Inflammatory macrophage treated with lipopolysaccharide for 4 hours (primary cell): ENCODE measurements at regions not wholly inside any gene's neighbourhood (a gene's known extent, or its start where the extent isn't known, plus 50 kb on each side); places are given as distances from the start of the nearest gene placed in this dataset.
A peak's percentile ranks its signal among the peaks of the same experiment; 100 is the strongest.

Source experiments
- DNase-seq: peaks from one replicate; pipeline ENCODE4 v3.0.0-alpha.2; 2020

GRCh38 chr10:60728056-60728455 lies 50.2 kb upstream of the CDK1 start:
- DNase-seq, result no peak

DNA sequence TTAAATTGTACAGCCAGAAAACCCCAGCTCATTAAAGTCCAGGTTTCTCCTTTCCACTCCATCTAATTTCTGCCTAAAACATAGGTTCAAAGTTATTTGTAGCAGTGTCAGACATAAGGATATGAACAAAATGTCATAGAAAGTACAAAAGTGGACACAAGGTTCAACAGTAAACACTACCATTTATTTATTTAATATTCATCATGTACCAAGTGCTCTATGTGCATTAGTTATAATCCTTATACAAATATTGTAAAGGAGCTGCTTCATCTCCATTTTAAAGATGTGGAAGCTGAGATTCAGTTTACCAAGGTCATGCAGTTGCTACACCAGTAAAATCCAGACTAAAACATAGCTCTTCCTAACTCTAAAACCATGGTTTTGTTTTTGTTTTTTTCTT lies 52.0 kb upstream of the CDK1 start:
- no peak for DNase-seq

DNA sequence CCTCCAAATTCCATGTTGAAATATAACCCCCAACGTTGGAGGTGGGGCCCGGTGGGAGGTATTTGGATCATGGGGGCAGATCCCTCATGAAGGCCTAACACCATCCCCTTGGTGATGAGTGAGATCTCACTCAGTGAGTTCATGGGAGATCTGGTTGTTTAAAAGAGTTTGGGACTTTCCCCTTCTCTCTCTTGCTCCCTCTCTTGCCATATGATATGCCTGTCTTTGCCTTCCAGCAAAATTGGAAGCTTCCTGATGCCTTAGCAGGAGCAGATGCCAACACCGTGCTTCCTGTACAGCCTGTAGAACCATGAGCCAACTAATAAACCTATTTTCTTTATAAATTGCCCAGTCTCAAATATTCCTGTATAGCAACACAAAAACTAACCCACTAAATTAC lies 55.7 kb upstream of the CDK1 start:
- no peak for DNase-seq

GRCh38 chr10:60719721-60720120 lies 58.6 kb upstream of the CDK1 start:
- DNase-seq, result no peak

DNA sequence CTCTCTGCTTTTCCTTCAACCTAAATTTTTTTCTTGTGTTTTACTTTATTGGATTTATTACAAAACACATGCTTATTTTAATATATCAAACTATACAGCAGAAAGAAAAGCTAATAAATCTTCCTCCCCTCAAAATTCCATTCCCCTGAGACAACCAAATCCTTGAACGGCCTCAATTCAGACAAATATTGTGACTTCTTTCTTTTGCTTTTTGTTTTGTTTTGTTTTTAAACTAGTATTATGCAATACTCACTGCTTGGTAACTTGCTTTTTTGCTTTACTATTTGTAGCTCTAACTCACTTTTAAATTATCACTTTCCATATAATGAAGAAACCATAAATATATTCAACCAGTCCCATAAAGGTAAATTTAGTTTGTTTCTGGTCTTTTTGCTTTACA lies 59.4 kb upstream of the CDK1 start:
- DNase-seq, result peak; percentile 19

DNA sequence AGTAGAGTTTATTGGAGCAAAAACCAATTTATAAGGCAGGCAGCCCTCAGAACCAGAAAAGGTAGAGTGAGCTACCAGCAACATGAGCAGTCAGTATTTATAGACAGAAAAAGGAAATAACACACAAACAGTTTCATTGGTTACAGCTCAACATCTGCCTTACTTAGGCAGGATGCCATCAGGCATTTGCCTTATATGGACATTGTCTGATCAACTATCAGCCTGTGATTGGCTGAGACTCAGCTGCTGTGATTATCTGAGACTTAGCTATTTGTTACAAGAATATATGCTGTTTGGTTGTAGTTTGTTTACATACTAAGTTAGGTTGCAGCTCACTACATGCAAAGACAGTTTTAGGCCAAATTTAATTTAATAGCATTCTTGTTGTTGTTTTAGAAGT lies 60.4 kb upstream of the CDK1 start:
- no peak for DNase-seq

- peak; percentile 12 for DNase-seq
Measured at GRCh38 chr10:60714233-60714632, 64.0 kb upstream of the CDK1 start.

GRCh38 chr10:60711496-60711895 lies 66.8 kb upstream of the CDK1 start:
- no peak for DNase-seq

DNA sequence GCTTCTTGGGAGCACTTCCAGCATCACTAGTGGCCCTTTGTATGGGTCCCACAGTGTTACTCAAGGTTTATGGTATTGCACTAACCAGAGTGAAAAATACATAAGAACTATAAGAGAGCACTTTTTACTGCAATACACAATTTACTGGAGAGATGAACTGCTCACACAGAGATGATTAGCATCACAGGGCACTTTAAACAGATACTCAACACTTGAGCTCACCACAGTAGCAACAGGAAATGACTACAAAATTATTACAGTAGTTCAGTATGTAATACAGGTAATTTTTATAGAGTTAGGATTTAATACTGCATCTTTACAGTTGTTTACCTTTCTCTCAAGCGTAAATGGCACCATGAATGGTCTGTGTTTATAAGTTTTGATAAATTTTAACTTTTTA lies 68.2 kb upstream of the CDK1 start:
- no peak for DNase-seq

GRCh38 chr10:60708666-60709065 lies 69.6 kb upstream of the CDK1 start:
- DNase-seq, result no peak

DNA sequence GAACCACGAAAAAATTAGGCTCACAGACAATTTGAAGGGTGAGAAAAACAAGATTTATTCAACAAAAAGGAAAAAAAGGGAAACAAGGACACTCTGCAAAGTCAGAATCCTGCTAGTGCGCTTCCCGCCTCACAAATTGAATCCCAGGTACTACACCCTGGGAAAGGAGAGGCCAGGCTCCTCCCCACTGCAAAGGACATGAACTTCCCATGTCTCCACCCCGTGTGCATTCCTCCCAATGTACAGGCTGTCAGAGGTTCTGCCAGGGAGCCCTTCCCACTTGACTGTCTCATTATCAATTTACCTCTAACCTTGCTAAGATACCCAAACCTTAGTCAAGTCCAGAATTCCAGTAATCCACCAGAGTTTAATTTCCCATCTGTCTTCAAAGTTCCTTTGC lies 70.4 kb upstream of the CDK1 start:
- no peak for DNase-seq

DNA sequence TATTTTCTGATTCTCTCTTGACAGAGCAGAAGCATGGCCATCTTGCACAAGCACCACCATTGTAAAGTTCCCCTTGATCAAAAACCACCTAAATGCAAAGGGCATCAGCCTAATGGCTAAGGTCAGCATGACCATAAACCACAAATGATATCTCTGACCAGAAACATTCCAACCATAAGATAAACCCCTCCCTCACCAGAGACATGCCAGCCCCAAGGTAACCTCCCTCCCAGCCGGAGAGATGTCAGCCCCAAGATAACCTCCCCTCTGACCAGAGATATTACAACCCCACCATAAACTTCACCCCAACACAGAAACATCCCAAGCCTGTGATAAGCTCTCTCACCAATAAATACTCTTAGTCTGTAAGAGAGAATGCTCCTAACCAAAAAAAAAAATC lies 72.1 kb upstream of the CDK1 start:
- DNase-seq, result no peak

- no peak for DNase-seq
Measured at GRCh38 chr10:60705376-60705775, 72.9 kb upstream of the CDK1 start.

DNA sequence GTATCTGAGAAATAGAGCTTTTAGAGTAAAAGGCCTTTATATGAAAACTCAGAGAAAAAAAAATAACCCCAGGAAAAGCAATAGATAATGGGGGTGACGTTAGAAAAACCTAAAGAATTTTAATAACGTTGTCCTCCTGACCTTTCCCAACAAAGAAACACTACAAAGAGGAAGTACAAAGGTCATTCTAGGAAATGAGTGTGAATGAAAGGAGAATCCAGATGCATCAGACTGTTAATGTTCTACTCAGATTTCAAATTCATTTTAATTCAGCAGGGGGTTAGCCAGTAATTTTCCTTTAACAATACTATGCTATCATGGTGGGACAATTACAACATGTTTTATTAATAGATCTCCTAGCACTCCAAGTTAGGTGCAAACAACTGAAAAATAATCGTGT lies 73.8 kb upstream of the CDK1 start:
- no peak for DNase-seq

- no peak for DNase-seq
Measured at GRCh38 chr10:60703266-60704041, 74.8 kb upstream of the CDK1 start.

GRCh38 chr10:60687679-60688078 lies 90.6 kb upstream of the CDK1 start:
- DNase-seq, result no peak

- DNase-seq, result no peak
Measured at GRCh38 chr10:60684091-60684490, 94.2 kb upstream of the CDK1 start.

DNA sequence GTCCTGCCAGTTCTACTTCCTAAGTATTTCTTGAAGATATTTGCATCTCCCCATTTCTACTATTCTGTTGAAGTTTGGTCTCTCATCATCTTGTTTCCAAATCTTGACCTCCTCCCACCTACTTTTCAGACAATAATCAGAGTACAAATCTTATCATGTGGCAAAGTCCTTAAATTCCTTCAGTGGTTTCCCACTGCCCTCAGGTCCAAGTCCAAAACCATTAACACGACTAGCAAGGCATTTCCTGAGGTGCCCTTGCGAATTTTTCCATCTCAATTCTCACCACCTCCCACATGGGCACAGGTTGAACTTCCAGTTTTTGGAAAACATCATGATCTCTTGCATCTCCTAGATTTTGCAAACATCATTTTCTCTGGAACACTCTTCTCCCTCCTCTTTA lies 97.2 kb upstream of the CDK1 start:
- DNase-seq, result no peak

DNA sequence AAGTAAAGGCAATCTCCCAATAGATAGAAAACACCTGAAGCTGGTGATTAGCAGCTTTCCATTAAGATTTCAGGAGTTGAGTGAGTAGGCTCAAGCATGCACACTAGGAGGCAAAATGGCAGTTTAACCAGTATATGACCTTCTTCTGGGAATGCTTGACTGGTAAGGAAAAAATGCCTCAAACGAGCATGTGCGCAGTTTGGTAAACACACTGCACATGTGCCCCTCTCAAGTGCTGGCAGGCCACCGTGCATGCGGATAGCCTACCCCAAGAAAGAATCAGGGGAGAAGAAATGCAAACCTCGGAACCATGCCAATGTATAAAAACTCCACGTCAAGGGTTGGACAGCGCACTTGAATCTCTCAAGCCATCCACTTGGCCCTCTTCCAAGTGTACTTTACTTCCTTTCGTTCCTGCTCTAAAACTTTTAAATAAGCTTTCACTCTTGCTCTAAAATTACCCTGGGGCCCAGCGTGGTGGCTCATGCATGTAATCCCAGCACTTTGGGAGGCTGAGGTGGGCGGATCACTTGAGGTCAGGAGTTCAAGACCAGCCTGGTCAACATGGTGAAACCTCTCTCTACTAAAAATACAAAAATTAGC lies 98.8 kb upstream of the CDK1 start:
- DNase-seq, result no peak

GRCh38 chr10:60678978-60679377 lies 99.3 kb upstream of the CDK1 start:
- DNase-seq, result no peak

DNA sequence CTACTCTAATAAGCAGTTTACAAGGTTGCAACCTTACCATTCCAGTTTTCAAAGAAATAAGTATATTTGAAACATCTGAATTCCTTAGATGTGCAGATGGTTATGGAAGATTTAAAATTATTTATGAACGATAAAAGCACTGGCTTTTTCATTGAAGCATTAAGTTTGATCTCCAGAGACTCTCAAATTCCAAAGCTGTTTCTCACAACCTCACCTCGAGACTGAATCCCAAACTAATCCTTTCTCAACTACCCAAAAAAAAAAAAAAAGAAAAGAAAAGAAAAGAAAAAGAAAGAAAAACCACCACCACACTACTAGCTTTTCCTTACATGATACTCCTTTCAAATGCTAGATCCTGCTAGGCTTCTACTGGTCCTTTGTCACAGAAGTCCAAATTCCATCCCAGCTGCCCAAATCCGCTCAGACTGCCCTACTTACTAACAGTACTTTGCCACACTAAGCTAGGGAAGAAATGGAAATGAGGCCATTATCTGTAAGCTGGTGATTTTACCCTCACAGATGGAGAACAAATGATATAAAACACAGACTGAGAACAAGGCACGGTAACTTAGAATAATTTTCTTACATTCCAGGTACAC lies 100.6 kb upstream of the CDK1 start:
- DNase-seq, result no peak

- DNase-seq, result no peak
Measured at GRCh38 chr10:60675236-60675635, 103.0 kb upstream of the CDK1 start.

DNA sequence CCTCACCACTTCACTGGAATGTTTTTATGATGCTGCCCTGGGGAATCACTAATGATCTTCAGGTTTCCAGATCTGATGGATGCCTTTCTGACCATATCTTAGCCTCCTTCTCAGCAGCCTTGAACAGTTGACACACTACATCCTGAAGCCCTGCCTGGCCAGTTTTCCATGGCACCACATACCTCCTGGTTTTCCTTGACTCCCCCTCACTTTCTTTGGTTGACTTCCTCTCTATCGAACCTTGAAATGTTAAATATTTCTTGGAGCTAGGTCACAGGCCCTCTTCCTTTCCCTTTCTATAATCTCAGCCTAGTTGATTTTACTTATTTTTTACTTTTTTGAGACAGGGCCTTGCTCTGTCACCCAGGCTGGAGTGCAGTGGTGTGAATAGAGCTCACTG lies 108.8 kb upstream of the CDK1 start:
- DNase-seq, result no peak

GRCh38 chr10:60666221-60666620 lies 112.1 kb upstream of the CDK1 start:
- peak; percentile 91 for DNase-seq

- peak; percentile 30 for DNase-seq
Measured at GRCh38 chr10:60664859-60665258, 113.4 kb upstream of the CDK1 start.
